GM13976 (cell line): ENCODE measurements at regions not wholly inside any gene's neighbourhood (a gene's known extent, or its start where the extent isn't known, plus 50 kb on each side); places are given as distances from the start of the nearest gene placed in this dataset.

Source experiments
- DNase-seq: peaks from one replicate; pipeline ENCODE4 v3.0.0; 2012; ENCODE audit warnings: low spot score
- in situ Hi-C: fragments of 300-500 bp; cut with MboI; formaldehyde crosslinking; loops from one replicate; pipeline ENCODE4 v1.12.0; 2022; ENCODE audit warnings: low sequenced_read_pairs, mixed read lengths, inconsistent platforms; ENCODE audit not compliant: unreplicated experiment
- TF ChIP-seq, protein P1 (sequence below): IDR thresholded peaks from 2 replicates; pipeline ENCODE4 v1.5.1; 2012; ENCODE audit warnings: borderline replicate concordance, mild to moderate bottlenecking; ENCODE audit not compliant: insufficient read depth; ENCODE audit errors: extremely low read depth, missing control alignments, control extremely low read depth

DNA sequence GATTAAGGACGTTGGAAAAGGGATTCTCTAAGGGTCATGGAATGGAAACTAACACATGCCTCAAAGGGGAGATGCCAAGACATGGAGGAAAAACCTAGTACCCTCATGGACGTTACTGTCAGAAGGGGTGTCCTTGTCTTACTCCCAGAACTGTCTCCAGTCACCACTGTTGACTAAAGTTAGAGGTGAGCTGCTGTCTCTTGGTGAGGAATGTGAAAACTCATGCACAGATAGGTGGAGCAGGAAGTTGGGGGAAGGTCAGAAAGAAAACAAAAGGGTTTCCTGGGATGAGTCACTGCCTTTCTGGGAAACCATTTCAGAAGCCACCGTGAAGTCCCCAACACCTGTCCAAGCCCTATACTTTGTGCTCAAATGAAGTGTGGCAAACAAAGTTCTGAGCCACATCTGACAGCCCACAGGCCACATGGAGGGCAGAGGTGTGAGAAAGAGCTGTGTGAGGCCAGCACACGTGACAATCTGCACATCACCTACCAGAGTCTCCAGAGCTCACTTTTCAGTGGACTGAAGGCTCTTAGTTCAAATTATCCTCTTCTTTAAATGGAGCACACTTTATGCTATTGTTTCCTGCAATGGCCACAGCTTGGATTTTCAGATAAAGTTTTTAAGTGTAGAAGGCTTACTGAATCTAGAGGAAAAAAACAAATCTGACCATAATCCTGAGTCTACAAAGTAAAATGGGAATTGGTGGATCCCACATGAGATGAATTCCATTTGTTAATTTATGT, 92.9 kb upstream of the EGLN3 start:
- in situ Hi-C loops: no loop called here
- peak; percentile 64 for DNase-seq

DNA sequence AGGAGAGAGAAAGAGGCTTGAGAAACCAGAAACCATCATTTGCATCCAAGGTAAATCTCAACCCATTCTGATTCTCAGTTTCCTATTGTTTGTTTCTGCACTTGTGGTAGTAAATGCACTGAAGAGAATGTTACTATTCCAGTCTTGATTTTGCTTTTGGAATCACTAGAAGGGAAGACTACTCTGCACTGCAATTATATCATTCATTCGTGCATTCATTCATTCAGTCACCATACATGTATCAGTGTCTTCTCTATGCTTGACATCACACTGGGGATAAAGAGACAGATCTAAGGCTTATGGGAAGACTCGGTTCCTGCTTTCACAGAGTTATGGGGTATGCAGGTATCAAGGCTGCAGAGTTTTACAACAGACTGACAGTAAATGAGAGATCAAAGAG, 90.3 kb upstream of the EGLN3 start:
- in situ Hi-C loops: no loop called here
- TF ChIP-seq, protein P1, sequence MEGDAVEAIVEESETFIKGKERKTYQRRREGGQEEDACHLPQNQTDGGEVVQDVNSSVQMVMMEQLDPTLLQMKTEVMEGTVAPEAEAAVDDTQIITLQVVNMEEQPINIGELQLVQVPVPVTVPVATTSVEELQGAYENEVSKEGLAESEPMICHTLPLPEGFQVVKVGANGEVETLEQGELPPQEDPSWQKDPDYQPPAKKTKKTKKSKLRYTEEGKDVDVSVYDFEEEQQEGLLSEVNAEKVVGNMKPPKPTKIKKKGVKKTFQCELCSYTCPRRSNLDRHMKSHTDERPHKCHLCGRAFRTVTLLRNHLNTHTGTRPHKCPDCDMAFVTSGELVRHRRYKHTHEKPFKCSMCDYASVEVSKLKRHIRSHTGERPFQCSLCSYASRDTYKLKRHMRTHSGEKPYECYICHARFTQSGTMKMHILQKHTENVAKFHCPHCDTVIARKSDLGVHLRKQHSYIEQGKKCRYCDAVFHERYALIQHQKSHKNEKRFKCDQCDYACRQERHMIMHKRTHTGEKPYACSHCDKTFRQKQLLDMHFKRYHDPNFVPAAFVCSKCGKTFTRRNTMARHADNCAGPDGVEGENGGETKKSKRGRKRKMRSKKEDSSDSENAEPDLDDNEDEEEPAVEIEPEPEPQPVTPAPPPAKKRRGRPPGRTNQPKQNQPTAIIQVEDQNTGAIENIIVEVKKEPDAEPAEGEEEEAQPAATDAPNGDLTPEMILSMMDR: no peak

More for the DNA sequence above, 92.9 kb upstream of the EGLN3 start:
- TF ChIP-seq, protein P1: no peak

DNA sequence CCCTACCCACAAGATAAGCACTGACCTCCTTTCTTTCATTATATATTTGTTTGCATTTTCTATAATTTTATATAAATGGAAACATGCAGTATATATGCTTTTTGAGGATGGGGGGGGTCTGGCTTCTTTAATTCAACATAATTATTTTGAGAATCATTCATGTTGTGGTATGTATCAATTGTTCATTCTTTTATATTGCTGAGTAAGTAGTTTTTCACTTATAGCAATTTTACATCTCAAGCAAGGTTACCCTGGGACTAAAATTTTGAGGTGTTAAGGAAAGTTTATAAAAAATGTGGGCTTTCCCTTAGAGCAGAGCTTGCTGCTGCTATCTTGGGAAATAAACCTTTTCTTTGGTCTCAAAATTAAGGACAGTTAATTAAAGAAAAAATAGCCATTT, 89.9 kb upstream of the EGLN3 start:
- in situ Hi-C loops: no loop called here
- TF ChIP-seq, protein P1: no peak
- no peak for DNase-seq

More for the DNA sequence above, 90.3 kb upstream of the EGLN3 start:
- DNase-seq: no peak

DNA sequence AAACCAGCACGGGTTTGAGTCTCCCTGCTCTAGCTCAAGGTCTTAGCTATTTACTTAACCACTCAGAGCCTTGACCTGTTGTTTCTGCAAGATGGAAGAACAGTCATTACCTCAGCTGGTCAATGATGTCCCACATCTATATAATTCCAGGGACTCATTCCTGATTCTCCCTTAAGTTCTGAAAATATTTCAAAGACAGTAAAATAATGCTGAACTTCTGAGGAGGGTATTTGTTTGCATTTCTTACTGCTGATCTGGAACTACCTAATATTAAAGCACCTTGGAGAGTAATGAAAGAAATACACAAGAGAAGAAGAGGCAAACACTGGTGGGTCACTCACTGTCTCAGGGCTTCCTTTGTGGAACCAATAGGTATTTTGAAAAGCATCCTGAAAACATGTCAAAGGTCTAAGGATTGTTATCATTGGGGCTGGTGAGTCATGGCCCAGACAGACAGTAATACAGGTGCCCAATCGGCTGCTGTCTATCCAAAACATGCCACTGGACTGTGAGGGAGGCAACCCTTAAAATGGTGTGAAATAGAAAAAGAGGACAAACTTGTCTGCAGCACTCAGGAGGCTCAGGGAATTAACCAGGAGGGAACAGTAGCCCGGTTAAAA, 88.7 kb upstream of the EGLN3 start:
- in situ Hi-C loops: no loop called here
- TF ChIP-seq, protein P1: no peak
- no peak for DNase-seq

DNA sequence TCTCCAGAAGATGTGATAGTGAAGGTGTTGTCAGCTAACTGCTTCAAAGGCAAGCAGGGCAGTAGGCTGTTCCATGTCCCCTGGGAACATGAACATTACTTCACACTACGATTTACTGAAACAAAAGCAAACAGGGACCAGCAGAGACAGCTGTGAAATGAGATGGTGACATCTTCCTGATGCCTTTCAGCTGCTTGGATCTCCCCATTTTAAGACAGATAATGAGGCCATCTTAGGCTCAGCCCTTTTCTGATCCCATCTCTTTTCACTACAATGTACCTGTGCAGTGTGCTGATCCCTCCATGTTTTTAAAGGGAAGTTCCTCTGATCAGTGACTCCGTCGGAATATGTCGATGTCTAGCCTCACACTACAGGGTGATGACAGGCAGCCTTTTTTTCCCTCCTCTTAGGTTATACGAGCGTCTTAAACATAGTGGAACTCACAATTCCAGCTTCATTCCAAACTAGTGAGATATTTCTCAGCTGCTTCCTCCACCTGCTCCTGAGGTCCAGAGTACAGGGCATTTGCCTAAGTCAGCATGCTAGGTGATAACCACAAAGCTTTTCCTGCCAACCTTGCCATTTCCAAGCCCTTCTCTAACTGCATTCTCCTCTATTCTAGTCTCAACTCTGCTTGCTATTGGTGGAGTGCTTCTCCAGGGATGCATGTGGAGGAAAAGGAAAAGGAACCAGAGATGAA, 87.6 kb upstream of the EGLN3 start:
- in situ Hi-C loops: no loop called here
- no peak for DNase-seq
- TF ChIP-seq, protein P1: no peak

DNA sequence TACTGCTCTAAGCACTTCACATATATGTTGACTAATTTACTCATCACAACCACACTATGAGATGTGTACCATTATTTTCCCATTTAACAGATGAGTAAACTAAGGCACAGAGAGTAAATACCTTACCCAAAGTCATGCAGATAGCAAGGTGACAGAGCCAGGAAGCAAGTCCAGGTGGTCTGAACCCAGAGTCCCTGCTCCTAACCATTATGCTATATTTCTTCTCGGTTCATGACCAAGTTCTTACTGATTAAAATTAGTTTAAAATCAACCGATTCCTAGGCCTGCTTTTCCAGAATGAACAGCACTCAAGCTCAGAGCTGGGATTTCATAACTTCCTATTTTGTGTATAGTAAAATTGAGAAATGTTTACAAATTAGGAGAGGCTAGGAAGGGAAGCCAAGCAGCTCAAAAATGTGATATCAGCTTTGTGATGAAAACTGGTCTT, 85.5 kb upstream of the EGLN3 start:
- TF ChIP-seq, protein P1: no peak
- DNase-seq: no peak
- in situ Hi-C loops: no loop called here
